ENCODE measurements at regions not wholly inside any gene's neighbourhood (a gene's known extent, or its start where the extent isn't known, plus 50 kb on each side); places are given as distances from the start of the nearest gene placed in this dataset.

GRCh38 chr12:86521870-86522269, 265.7 kb upstream of the MGAT4C start:
- Mint-ChIP-seq H3K4me1 (no peaks in the 10 kb centered on the region), H3K27ac (no peak overlapping the region), H3K9me3 (peaks cover 17% of the 10 kb centered on the region), H3K27me3 (no peaks in the 10 kb centered on the region), H3K4me3 (no peak overlapping the region), H3K36me3 (ENCODE audit: low read depth) (no peaks in the 10 kb centered on the region)
- no peak for DNase-seq
- POLR2A ChIA-PET = no interaction called here
- intact Hi-C loops (cut with micrococcal nuclease) = no loop called here
- ATAC-seq (ENCODE audit: low read depth) = no peak
- no peak for TF ChIP-seq CTCF (IDR thresholded peaks at IDR 0.05)
- CTCF ChIA-PET = no interaction called here

GRCh38 chr12:86513226-86513625, 257.0 kb upstream of the MGAT4C start:
- POLR2A ChIA-PET = no interaction called here
- CTCF ChIA-PET = no interaction called here
- ATAC-seq (ENCODE audit: low read depth) (no peak), DNase-seq (no peak)
- H3K4me1 Mint-ChIP-seq = peaks cover 7% of the 10 kb centered on the region
- no peaks in the 10 kb centered on the region for H3K9me3 Mint-ChIP-seq
- TF ChIP-seq CTCF (IDR thresholded peaks at IDR 0.05) = no peak
- no peaks in the 10 kb centered on the region for H3K27me3 Mint-ChIP-seq
- no peaks in the 10 kb centered on the region for H3K36me3 Mint-ChIP-seq (ENCODE audit: low read depth)
- no peak overlapping the region for H3K4me3 Mint-ChIP-seq
- intact Hi-C loops (cut with micrococcal nuclease) = no loop called here
- H3K27ac Mint-ChIP-seq = no peak overlapping the region

- Mint-ChIP-seq H3K9me3 (peaks cover 3% of the 10 kb centered on the region), H3K4me3 (no peak overlapping the region), H3K27ac (no peak overlapping the region), H3K27me3 (no peaks in the 10 kb centered on the region), H3K4me1 (no peaks in the 10 kb centered on the region), H3K36me3 (ENCODE audit: low read depth) (no peaks in the 10 kb centered on the region)
- no peak for TF ChIP-seq CTCF (IDR thresholded peaks at IDR 0.05)
- CTCF ChIA-PET = no interaction called here
- ATAC-seq (ENCODE audit: low read depth) = no peak
- POLR2A ChIA-PET = no interaction called here
- no peak for DNase-seq
- intact Hi-C loops (cut with micrococcal nuclease) = no loop called here
Observed at GRCh38 chr12:86496595-86496994, 240.4 kb upstream of the MGAT4C start.

GRCh38 chr12:86484473-86484872, 228.3 kb upstream of the MGAT4C start:
- no peaks in the 10 kb centered on the region for H3K27me3 Mint-ChIP-seq
- H3K4me3 Mint-ChIP-seq = no peak overlapping the region
- peaks cover 4% of the 10 kb centered on the region for H3K9me3 Mint-ChIP-seq
- DNase-seq (no peak), ATAC-seq (ENCODE audit: low read depth) (no peak)
- TF ChIP-seq CTCF (IDR thresholded peaks at IDR 0.05) = no peak
- ChIA-PET POLR2A (no interaction called here), CTCF (no interaction called here)
- no peak overlapping the region for H3K27ac Mint-ChIP-seq
- H3K4me1 Mint-ChIP-seq = no peaks in the 10 kb centered on the region
- intact Hi-C loops (cut with micrococcal nuclease) = no loop called here
- H3K36me3 Mint-ChIP-seq (ENCODE audit: low read depth) = no peaks in the 10 kb centered on the region

GRCh38 chr12:86473231-86473630, 217.0 kb upstream of the MGAT4C start:
- no peak overlapping the region for H3K27ac Mint-ChIP-seq
- DNase-seq = no peak
- no peak overlapping the region for H3K4me3 Mint-ChIP-seq
- no peak for TF ChIP-seq CTCF (IDR thresholded peaks at IDR 0.05)
- H3K27me3 Mint-ChIP-seq = no peaks in the 10 kb centered on the region
- no peaks in the 10 kb centered on the region for H3K4me1 Mint-ChIP-seq
- no peak for ATAC-seq (ENCODE audit: low read depth)
- H3K9me3 Mint-ChIP-seq = peaks cover 2% of the 10 kb centered on the region
- ChIA-PET CTCF (no interaction called here), POLR2A (no interaction called here)
- intact Hi-C loops (cut with micrococcal nuclease) = no loop called here
- H3K36me3 Mint-ChIP-seq (ENCODE audit: low read depth) = no peaks in the 10 kb centered on the region
